ENCODE measurements at regions not wholly inside any gene's neighbourhood (a gene's known extent, or its start where the extent isn't known, plus 50 kb on each side); places are given as distances from the start of the nearest gene placed in this dataset.

GRCh38 chr9:106697750-106698502 lies 165.0 kb upstream of the ZNF462 start:
- H3K9me3 ChIP-seq (ENCODE audit: control insufficient read depth in 4 of 4, insufficient read depth in 3 of 4, low read length in 3 of 4): peaks cover 0 to 2% (median 0%) of the 10 kb centered on the region in 4 donors
- ATAC-seq (ENCODE audit: insufficient read depth, low FRiP score) (peak; percentile 77), DNase-seq (peak; percentile 87 to 91 (median 90))
- H3K27me3 ChIP-seq (ENCODE audit: control insufficient read depth in 3 of 3, insufficient read depth in 3 of 3, low read length in 2 of 3): no peaks in the 10 kb centered on the region
- H3K4me1 ChIP-seq (ENCODE audit: control insufficient read depth in 5 of 5, insufficient read depth in 5 of 5, low read length in 5 of 5): peaks cover 0 to 19% (median 0%) of the 10 kb centered on the region in 5 donors
- peak overlapping the region; percentile 55 to 72 for H3K27ac ChIP-seq (ENCODE audit: low read depth in 1 of 2, low read length in 1 of 2)
- H3K4me3 ChIP-seq: no peak overlapping the region
- H3K36me3 ChIP-seq (ENCODE audit: control insufficient read depth in 4 of 4, insufficient read depth in 4 of 4, low read length in 4 of 4): no peaks in the 10 kb centered on the region
- H3K9ac ChIP-seq (ENCODE audit: insufficient read depth in 1 of 2, low read length in 2 of 2): peak overlapping the region in 1 of 2 donors; percentile 50
- no peak for TF ChIP-seq CTCF (IDR thresholded peaks at IDR 0.05; ENCODE audit: control extremely low read depth, extremely low read depth)
- 39 to 63% methylated on average over 16 of the region's 16 CpGs for WGBS, 2 donors

- no peak for DNase-seq
Measured at GRCh38 chr9:106700676-106701075, 162.3 kb upstream of the ZNF462 start.

GRCh38 chr9:106701611-106702010 lies 161.4 kb upstream of the ZNF462 start:
- H3K4me3 ChIP-seq: no peak overlapping the region
- no peaks in the 10 kb centered on the region for H3K27me3 ChIP-seq (ENCODE audit: control insufficient read depth in 3 of 3, insufficient read depth in 3 of 3, low read length in 2 of 3)
- TF ChIP-seq CTCF (IDR thresholded peaks at IDR 0.05; ENCODE audit: control extremely low read depth, extremely low read depth): no peak
- H3K9me3 ChIP-seq (ENCODE audit: control insufficient read depth in 4 of 4, insufficient read depth in 3 of 4, low read length in 3 of 4): peaks cover 0 to 2% (median 0%) of the 10 kb centered on the region in 4 donors
- ATAC-seq (ENCODE audit: insufficient read depth, low FRiP score) (no peak), DNase-seq (no peak)
- H3K4me1 ChIP-seq (ENCODE audit: control insufficient read depth in 5 of 5, insufficient read depth in 5 of 5, low read length in 5 of 5): peaks cover 0 to 16% (median 0%) of the 10 kb centered on the region in 5 donors
- H3K36me3 ChIP-seq (ENCODE audit: control insufficient read depth in 4 of 4, insufficient read depth in 4 of 4, low read length in 4 of 4): no peaks in the 10 kb centered on the region
- 89 to 100% methylated on average over 1 of the region's 1 CpG for WGBS, 2 donors
- no peak overlapping the region for H3K9ac ChIP-seq (ENCODE audit: insufficient read depth in 1 of 2, low read length in 2 of 2)
- no peak overlapping the region for H3K27ac ChIP-seq (ENCODE audit: low read depth in 1 of 2, low read length in 1 of 2)

More at GRCh38 chr9:106700676-106701075, 162.3 kb upstream of the ZNF462 start:
- Histone ChIP-seq H3K9me3 (ENCODE audit: control insufficient read depth in 4 of 4, insufficient read depth in 3 of 4, low read length in 3 of 4) (peaks cover 0 to 2% (median under 1%) of the 10 kb centered on the region in 4 donors), H3K9ac (ENCODE audit: insufficient read depth in 1 of 2, low read length in 2 of 2) (no peak overlapping the region), H3K27me3 (ENCODE audit: control insufficient read depth in 3 of 3, insufficient read depth in 3 of 3, low read length in 2 of 3) (no peaks in the 10 kb centered on the region), H3K36me3 (ENCODE audit: control insufficient read depth in 4 of 4, insufficient read depth in 4 of 4, low read length in 4 of 4) (no peaks in the 10 kb centered on the region), H3K27ac (ENCODE audit: low read depth in 1 of 2, low read length in 1 of 2) (no peak overlapping the region), H3K4me1 (ENCODE audit: control insufficient read depth in 5 of 5, insufficient read depth in 5 of 5, low read length in 5 of 5) (peaks cover 0 to 16% (median 0%) of the 10 kb centered on the region in 5 donors), H3K4me3 (no peak overlapping the region)
- ATAC-seq (ENCODE audit: insufficient read depth, low FRiP score): no peak
- TF ChIP-seq CTCF (IDR thresholded peaks at IDR 0.05; ENCODE audit: control extremely low read depth, extremely low read depth): no peak
